Heart left ventricle (tissue), 16 donors: ENCODE measurements at regions not wholly inside any gene's neighbourhood (a gene's known extent, or its start where the extent isn't known, plus 50 kb on each side); places are given as distances from the start of the nearest gene placed in this dataset.
A peak's percentile ranks its signal among the peaks of the same experiment; 100 is the strongest.
"Not testable (repeated sequence)": the region's sequence is repeated elsewhere in the genome, so short reads cannot be mapped to it uniquely, and the experiment has no call there.

Source experiments
- ATAC-seq, 4 donors: fragments of 200-7000 bp; cut with Tn5 transposase; one replicate each; pipeline ENCODE4 v1.9.1; 2020 to 2022; ENCODE audit warnings: moderate library complexity in 4 of 4, mild to moderate bottlenecking in 3 of 4, moderate number of reproducible peaks in 1 of 4
- DNase-seq, 5 donors: peaks; one replicate each; pipeline ENCODE4 v3.0.0-alpha.2; 2020
- H3K27ac ChIP-seq, 12 donors: fragments of 200-600 bp; sonication (generic) in 4 of 12; one replicate each; pipeline versions ENCODE4 v1.5.0 to v1.8.0; 2016 to 2022; ENCODE audit warnings: mild to moderate bottlenecking in 2 of 12
- H3K27me3 ChIP-seq, 9 donors: fragments of 200-600 bp; sonication (generic) in 2 of 9; one replicate each; pipeline versions ENCODE4 v1.5.1 to v1.8.0; 2016 to 2022; ENCODE audit warnings: mild to moderate bottlenecking in 3 of 9
- H3K36me3 ChIP-seq, 9 donors: fragments of 200-600 bp; sonication (generic) in 2 of 9; one replicate each; pipeline versions ENCODE4 v1.5.0 to v1.8.0; 2018 to 2022; ENCODE audit warnings: mild to moderate bottlenecking in 2 of 9
- H3K4me1 ChIP-seq, 12 donors: fragments of 200-600 bp; sonication (generic) in 4 of 12; one replicate each; pipeline versions ENCODE4 v1.5.0 to v1.8.0; 2016 to 2022; ENCODE audit warnings: mild to moderate bottlenecking in 3 of 12
- H3K4me3 ChIP-seq, 12 donors: fragments of 200-600 bp; sonication (generic) in 4 of 12; one replicate each; pipeline versions ENCODE4 v1.5.0 to v1.8.0; 2017 to 2022; ENCODE audit warnings: mild to moderate bottlenecking in 9 of 12, moderate library complexity in 4 of 12
- H3K9me3 ChIP-seq, 12 donors: fragments of 200-600 bp; sonication (generic) in 4 of 12; one replicate each; pipeline versions ENCODE4 v1.5.0 to v1.8.0; 2016 to 2022; ENCODE audit warnings: mild to moderate bottlenecking in 1 of 12
- POLR2A ChIP-seq, 2 donors: fragments of 450-650 bp; IDR thresholded peaks; one replicate each; pipeline ENCODE4 v1.6.1; 2017; ENCODE audit warnings: antibody characterized with exemption in 2 of 2, mild to moderate bottlenecking in 2 of 2, moderate library complexity in 2 of 2
- WGBS, 4 donors: extraction: QIAGEN DNeasy Blood & Tissue Kit in 2 of 4; methylation state at CpG; one replicate each; pipeline versions ENCODE4 v1.1.5 to v1.1.7; 2013 to 2018; 5-methylcytosine and 5-hydroxymethylcytosine counted together
- intact Hi-C, 10 donors: fragments of 100-400 bp; cut with DNase I; formaldehyde crosslinking; loops; one replicate each; pipeline versions ENCODE4 v1.11.1 to v1.14.2; 2022
- TF ChIP-seq, protein P1 (sequence below), 12 donors: fragments of 200-600 bp; sonication (generic) in 4 of 12; IDR thresholded peaks; one replicate each; pipeline versions ENCODE4 v1.5.0 to v1.8.0; 2018 to 2022; ENCODE audit warnings: antibody characterized with exemption in 12 of 12, mild to moderate bottlenecking in 5 of 12
- donor health status: ischemic (EF 13 %, LVEDD 7.1; RV severe dilation, severe dysfunction).
- donor health status: healthy with polysubstance abuse.
- donor health status: DM: no; HTN: yes; CAD: no.
- donor health status: DM: no; HTN: no; CAD: no.
- donor health status: ischemic (EF 25% LVEDD 6.9; RV normal size, moderate dysfunction).
- donor health status: ischemic (EF 25% LVEDD 5.7; RV mildly dilated, moderate dysfunction).
- donor health status: healthy.
- donor health status: DM: yes; HTN: yes; CAD: no.
- donor health status: ischemic (EF 35%, LVEDD 5.7; RV mildly dilated, moderate dysfunction).
- donor health status: nonischemic (EF 11% LVEDD 7.7; RV severe dilation, severe dysfunction).
- donor health status: DM: yes; HTN: yes; CAD: no.
- donor health status: PGD.
- donor health status: ischemic (EF 29% LVEDD 5.4; RV normal size, mild dysfunction).
- donor health status: nonischemic (EF 23%, LVEDD 6.1; RV moderate dilation, normal function).

- H3K27ac ChIP-seq, result peak overlapping the region in 1 of 12 donors; percentile 39
- TF ChIP-seq POLR2A (IDR thresholded peaks at IDR 0.05), result no peak
- TF ChIP-seq, protein P1, sequence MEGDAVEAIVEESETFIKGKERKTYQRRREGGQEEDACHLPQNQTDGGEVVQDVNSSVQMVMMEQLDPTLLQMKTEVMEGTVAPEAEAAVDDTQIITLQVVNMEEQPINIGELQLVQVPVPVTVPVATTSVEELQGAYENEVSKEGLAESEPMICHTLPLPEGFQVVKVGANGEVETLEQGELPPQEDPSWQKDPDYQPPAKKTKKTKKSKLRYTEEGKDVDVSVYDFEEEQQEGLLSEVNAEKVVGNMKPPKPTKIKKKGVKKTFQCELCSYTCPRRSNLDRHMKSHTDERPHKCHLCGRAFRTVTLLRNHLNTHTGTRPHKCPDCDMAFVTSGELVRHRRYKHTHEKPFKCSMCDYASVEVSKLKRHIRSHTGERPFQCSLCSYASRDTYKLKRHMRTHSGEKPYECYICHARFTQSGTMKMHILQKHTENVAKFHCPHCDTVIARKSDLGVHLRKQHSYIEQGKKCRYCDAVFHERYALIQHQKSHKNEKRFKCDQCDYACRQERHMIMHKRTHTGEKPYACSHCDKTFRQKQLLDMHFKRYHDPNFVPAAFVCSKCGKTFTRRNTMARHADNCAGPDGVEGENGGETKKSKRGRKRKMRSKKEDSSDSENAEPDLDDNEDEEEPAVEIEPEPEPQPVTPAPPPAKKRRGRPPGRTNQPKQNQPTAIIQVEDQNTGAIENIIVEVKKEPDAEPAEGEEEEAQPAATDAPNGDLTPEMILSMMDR (IDR thresholded peaks at IDR 0.05), result no peak
- WGBS, 4 donors, result 73 to 83% (median 80%) methylated on average over 5 of the region's 5 CpGs
- no peaks in the 10 kb centered on the region for H3K36me3 ChIP-seq
- ATAC-seq (no peak), DNase-seq (no peak)
- H3K4me1 ChIP-seq, result peaks cover 0 to 3% (median 0%) of the 10 kb centered on the region in 12 donors
- no peak overlapping the region for H3K4me3 ChIP-seq
- no peaks in the 10 kb centered on the region for H3K27me3 ChIP-seq
- H3K9me3 ChIP-seq, result peaks cover 0 to 15% (median 0%) of the 10 kb centered on the region in 12 donors
- intact Hi-C loops, result no loop called here
These were observed 105.7 kb upstream of the ZEB2 start for GRCh38 chr2:144625626-144626025.

DNA sequence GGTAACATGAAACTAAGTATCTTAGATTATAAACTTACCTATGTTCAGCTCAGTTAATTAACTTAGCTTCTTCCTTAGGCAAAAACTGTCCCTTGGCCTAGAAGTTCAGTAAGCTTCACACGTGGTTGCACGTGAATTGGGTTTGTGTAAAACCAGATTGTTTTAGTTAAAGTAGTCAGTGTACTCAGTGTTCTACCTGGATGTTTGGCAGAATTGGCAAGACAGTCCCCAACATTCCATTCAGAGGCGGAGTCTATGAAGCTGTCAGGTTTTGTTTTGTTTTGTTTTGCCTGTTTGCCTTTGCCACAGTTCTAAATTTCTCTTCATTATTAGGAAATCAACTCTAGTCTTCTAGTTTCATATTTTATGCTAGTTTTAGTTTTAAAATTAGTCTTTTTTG, 105.3 kb upstream of the ZEB2 start:
- Histone ChIP-seq H3K27ac (peak overlapping the region in 1 of 12 donors; percentile 39), H3K27me3 (no peaks in the 10 kb centered on the region), H3K4me1 (peaks cover 0 to 3% (median 0%) of the 10 kb centered on the region in 12 donors), H3K9me3 (peaks cover 0 to 15% (median 0%) of the 10 kb centered on the region in 12 donors), H3K4me3 (no peak overlapping the region), H3K36me3 (no peaks in the 10 kb centered on the region)
- intact Hi-C loops, result no loop called here
- 88 to 95% (median 91%) methylated on average over 3 of the region's 3 CpGs for WGBS, 4 donors
- DNase-seq, result no peak
- no peak for TF ChIP-seq POLR2A (IDR thresholded peaks at IDR 0.05)
- TF ChIP-seq, protein P1 (IDR thresholded peaks at IDR 0.05), result no peak
- no peak for ATAC-seq

DNA sequence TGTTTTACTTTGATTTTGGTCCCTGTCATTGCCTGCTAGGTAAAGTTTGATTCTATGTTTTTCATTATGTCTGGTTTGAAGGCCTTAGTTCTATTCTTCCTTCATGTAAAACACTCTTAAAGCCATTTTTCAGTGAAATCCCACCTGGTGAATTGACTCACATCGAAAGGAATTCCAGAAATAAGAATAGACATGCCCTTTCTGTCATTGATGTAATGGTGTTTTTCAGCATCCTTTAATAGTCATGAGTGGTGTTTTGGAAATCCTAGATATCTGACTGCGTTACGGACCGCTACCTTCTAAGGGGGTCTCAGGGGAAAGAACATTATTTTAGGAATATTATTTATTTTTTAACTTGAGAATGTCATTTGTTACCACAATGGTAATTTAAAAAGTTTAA, 104.5 kb upstream of the ZEB2 start:
- H3K9me3 ChIP-seq, result peaks cover 0 to 15% (median 0%) of the 10 kb centered on the region in 12 donors
- H3K27ac ChIP-seq, result no peak overlapping the region
- H3K36me3 ChIP-seq, result no peaks in the 10 kb centered on the region
- TF ChIP-seq, protein P1 (IDR thresholded peaks at IDR 0.05), result no peak
- TF ChIP-seq POLR2A (IDR thresholded peaks at IDR 0.05), result no peak
- DNase-seq (no peak), ATAC-seq (no peak)
- intact Hi-C loops, result no loop called here
- WGBS, 4 donors, result 92 to 96% (median 94%) methylated on average over 4 of the region's 4 CpGs
- H3K4me1 ChIP-seq, result no peaks in the 10 kb centered on the region
- H3K4me3 ChIP-seq, result no peak overlapping the region
- H3K27me3 ChIP-seq, result no peaks in the 10 kb centered on the region

DNA sequence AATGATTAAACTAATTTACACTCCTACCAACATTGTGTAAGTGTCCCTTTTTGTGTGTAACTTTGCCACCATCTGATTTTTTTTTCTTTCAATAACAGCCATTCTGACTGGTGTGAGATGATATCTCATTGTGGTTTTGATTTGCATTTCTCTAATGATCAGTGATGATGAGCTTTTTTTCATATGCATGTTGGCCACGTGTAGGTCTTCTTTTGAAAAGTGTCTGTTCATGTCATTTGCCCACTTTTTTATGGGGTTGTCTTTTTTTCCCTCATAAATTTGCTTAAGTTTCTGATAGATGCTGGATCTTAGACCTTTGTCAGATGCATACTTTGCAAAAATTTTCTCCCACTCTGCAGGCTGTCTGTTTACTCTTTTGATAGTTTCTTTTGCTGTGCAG, 102.5 kb upstream of the ZEB2 start:
- WGBS, 4 donors, result 69 to 90% (median 83%) methylated on average over 1 of the region's 1 CpG
- H3K36me3 ChIP-seq, H3K4me3 ChIP-seq, DNase-seq, ATAC-seq, H3K4me1 ChIP-seq, intact Hi-C loops, H3K27me3 ChIP-seq, H3K27ac ChIP-seq: not testable (repeated sequence)
- H3K9me3 ChIP-seq, result peaks cover 0 to 19% (median 1%) of the 10 kb centered on the region in 12 donors

DNA sequence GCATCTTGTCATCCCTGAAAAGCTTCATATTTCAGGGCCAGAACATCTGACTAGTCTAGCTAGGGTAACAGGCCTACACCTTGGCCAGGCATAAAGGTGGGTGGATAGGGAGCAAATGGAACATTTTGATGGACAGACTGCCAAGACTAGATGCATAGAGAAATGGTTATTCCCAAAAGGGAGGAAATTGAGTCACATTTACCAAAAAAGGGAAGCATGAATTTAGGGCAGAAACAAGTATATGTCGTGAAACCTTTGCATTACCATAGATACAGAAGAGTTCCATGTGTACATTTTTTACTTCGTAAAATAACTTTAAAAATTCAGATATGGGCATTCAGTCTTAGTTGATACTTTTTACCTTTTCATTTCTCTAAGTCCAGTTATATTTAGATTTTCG, 101.3 kb upstream of the ZEB2 start:
- WGBS, 4 donors, result 90 to 96% (median 93%) methylated on average over 3 of the region's 3 CpGs
- H3K36me3 ChIP-seq, result no peaks in the 10 kb centered on the region
- no peaks in the 10 kb centered on the region for H3K27me3 ChIP-seq
- TF ChIP-seq, protein P1 (IDR thresholded peaks at IDR 0.05), result no peak
- TF ChIP-seq POLR2A (IDR thresholded peaks at IDR 0.05), result no peak
- DNase-seq, result no peak
- intact Hi-C loops, result no loop called here
- peaks cover 0 to 2% (median 0%) of the 10 kb centered on the region in 12 donors for H3K4me1 ChIP-seq
- no peak overlapping the region for H3K4me3 ChIP-seq
- H3K9me3 ChIP-seq, result peaks cover 0 to 23% (median 3%) of the 10 kb centered on the region in 12 donors
- H3K27ac ChIP-seq, result no peak overlapping the region
- no peak for ATAC-seq
